ENCODE measurements at regions not wholly inside any gene's neighbourhood (a gene's known extent, or its start where the extent isn't known, plus 50 kb on each side); places are given as distances from the start of the nearest gene placed in this dataset.

- H3K36me3 ChIP-seq (ENCODE audit: low read length) = no peaks in the 10 kb centered on the region
- no peaks in the 10 kb centered on the region for H4K20me1 ChIP-seq (ENCODE audit: low read depth, low read length)
- H3K4me3 ChIP-seq (ENCODE audit: insufficient read depth, low read length, poor library complexity, severe bottlenecking) = no peak overlapping the region
- no peak overlapping the region for H2AFZ ChIP-seq (ENCODE audit: low read depth, low read length, severe bottlenecking)
- H3K27me3 ChIP-seq (ENCODE audit: low read length) = no peaks in the 10 kb centered on the region
- H3F3A ChIP-seq (ENCODE audit: insufficient read depth) = no peaks in the 10 kb centered on the region
- H3K27ac ChIP-seq (ENCODE audit: low read depth, low read length) = no peak overlapping the region
- H3K9me3 ChIP-seq (ENCODE audit: insufficient read depth, low read length) = no peaks in the 10 kb centered on the region
- no peak for TF ChIP-seq EZH2phosphoT487 (conservative IDR thresholded peaks at IDR 0.05; ENCODE audit: low read length)
- no peak for TF ChIP-seq CTCF (IDR thresholded peaks at IDR 0.05; ENCODE audit: insufficient read depth, low read length, poor library complexity, severe bottlenecking)
- H3K79me2 ChIP-seq (ENCODE audit: insufficient read depth, low read length) = no peaks in the 10 kb centered on the region
- H3K9ac ChIP-seq (ENCODE audit: low read length) = no peak overlapping the region
- H3K9me2 ChIP-seq (replicated peaks; ENCODE audit: insufficient read depth, low read length) = no peaks in the 10 kb centered on the region
- no peak overlapping the region for H3K4me2 ChIP-seq (ENCODE audit: low read depth, low read length, poor library complexity, severe bottlenecking)
Measured at GRCh38 chr6:154925130-154925529, 70.0 kb upstream of the TIAM2 start.

DNA sequence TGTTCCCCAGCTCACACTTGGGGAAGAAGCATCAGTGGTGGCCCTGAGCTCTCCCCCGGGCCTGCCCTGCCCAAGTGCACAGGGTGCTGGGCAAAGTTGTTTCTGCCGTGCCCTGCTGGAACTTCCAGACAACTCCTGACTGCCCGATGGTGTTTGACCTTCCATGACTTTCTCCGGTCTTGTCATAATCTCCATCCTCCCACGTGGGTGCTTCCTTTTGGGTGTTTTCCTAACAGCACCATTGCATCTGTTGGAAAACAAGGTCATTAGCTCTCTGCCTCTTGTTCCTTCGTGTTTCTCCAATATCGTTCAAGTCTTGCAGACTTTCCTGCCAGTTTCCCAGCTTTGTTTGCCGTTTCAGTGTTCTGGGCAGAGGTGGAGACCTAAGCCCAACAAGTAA lies 68.7 kb upstream of the TIAM2 start:
- H3K9me3 ChIP-seq (ENCODE audit: insufficient read depth, low read length) = no peaks in the 10 kb centered on the region
- no peak overlapping the region for H3K4me2 ChIP-seq (ENCODE audit: low read depth, low read length, poor library complexity, severe bottlenecking)
- no peak overlapping the region for H2AFZ ChIP-seq (ENCODE audit: low read depth, low read length, severe bottlenecking)
- no peak overlapping the region for H3K4me3 ChIP-seq (ENCODE audit: insufficient read depth, low read length, poor library complexity, severe bottlenecking)
- no peaks in the 10 kb centered on the region for H3K36me3 ChIP-seq (ENCODE audit: low read length)
- H3F3A ChIP-seq (ENCODE audit: insufficient read depth) = no peaks in the 10 kb centered on the region
- H3K9me2 ChIP-seq (replicated peaks; ENCODE audit: insufficient read depth, low read length) = no peaks in the 10 kb centered on the region
- TF ChIP-seq EZH2phosphoT487 (conservative IDR thresholded peaks at IDR 0.05; ENCODE audit: low read length) (no peak), CTCF (IDR thresholded peaks at IDR 0.05; ENCODE audit: insufficient read depth, low read length, poor library complexity, severe bottlenecking) (no peak)
- H3K9ac ChIP-seq (ENCODE audit: low read length) = no peak overlapping the region
- no peaks in the 10 kb centered on the region for H3K79me2 ChIP-seq (ENCODE audit: insufficient read depth, low read length)
- H3K27me3 ChIP-seq (ENCODE audit: low read length) = no peaks in the 10 kb centered on the region
- H3K27ac ChIP-seq (ENCODE audit: low read depth, low read length) = no peak overlapping the region
- H4K20me1 ChIP-seq (ENCODE audit: low read depth, low read length) = no peaks in the 10 kb centered on the region

DNA sequence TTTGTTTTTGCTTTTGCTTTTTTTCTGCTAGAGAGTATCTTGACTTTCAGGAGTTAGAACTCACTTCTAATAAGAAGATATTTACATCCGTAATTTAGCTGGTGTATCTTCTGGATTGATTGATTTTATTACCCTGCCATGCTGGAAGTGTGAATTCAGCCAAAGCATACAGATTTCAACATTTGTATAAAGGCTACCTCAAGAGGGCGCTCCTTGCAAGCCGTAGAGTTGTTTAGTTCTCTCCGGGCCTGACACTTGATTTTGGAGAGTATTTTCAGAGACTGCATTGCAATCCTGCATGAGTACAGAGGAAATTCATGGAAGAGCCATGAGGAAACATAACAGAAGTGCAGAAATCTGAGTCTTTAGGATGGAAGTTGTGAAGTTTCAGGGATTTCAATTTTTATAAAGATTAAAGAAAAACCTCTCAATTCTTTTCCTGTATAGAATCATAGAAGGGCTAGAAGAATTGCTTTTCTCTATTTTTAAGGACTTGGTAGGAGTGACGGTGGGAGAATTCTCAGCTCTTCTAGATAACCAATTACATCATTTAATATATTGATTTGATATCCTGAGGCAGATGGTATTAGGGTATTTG lies 66.7 kb upstream of the TIAM2 start:
- H4K20me1 ChIP-seq (ENCODE audit: low read depth, low read length) = no peaks in the 10 kb centered on the region
- no peaks in the 10 kb centered on the region for H3K79me2 ChIP-seq (ENCODE audit: insufficient read depth, low read length)
- no peak overlapping the region for H2AFZ ChIP-seq (ENCODE audit: low read depth, low read length, severe bottlenecking)
- TF ChIP-seq EZH2phosphoT487 (conservative IDR thresholded peaks at IDR 0.05; ENCODE audit: low read length) (no peak), CTCF (IDR thresholded peaks at IDR 0.05; ENCODE audit: insufficient read depth, low read length, poor library complexity, severe bottlenecking) (peak; percentile 92)
- H3K9me3 ChIP-seq (ENCODE audit: insufficient read depth, low read length) = no peaks in the 10 kb centered on the region
- H3K9me2 ChIP-seq (replicated peaks; ENCODE audit: insufficient read depth, low read length) = no peaks in the 10 kb centered on the region
- H3K36me3 ChIP-seq (ENCODE audit: low read length) = no peaks in the 10 kb centered on the region
- no peak overlapping the region for H3K4me3 ChIP-seq (ENCODE audit: insufficient read depth, low read length, poor library complexity, severe bottlenecking)
- H3F3A ChIP-seq (ENCODE audit: insufficient read depth) = no peaks in the 10 kb centered on the region
- H3K4me2 ChIP-seq (ENCODE audit: low read depth, low read length, poor library complexity, severe bottlenecking) = no peak overlapping the region
- H3K27me3 ChIP-seq (ENCODE audit: low read length) = no peaks in the 10 kb centered on the region
- H3K9ac ChIP-seq (ENCODE audit: low read length) = no peak overlapping the region
- no peak overlapping the region for H3K27ac ChIP-seq (ENCODE audit: low read depth, low read length)
